ENCODE measurements at regions not wholly inside any gene's neighbourhood (a gene's known extent, or its start where the extent isn't known, plus 50 kb on each side); places are given as distances from the start of the nearest gene placed in this dataset.

GRCh38 chr10:3362394-3362793, 189.8 kb upstream of the PITRM1 start:
- TF ChIP-seq EZH2 (IDR thresholded peaks at IDR 0.05) (no peak), POLR2AphosphoS5 (IDR thresholded peaks at IDR 0.05; ENCODE audit: borderline replicate concordance, low read depth, low read length) (no peak)
